ENCODE measurements at regions not wholly inside any gene's neighbourhood (a gene's known extent, or its start where the extent isn't known, plus 50 kb on each side); places are given as distances from the start of the nearest gene placed in this dataset.
"Not testable (repeated sequence)": the region's sequence is repeated elsewhere in the genome, so short reads cannot be mapped to it uniquely, and the experiment has no call there.

DNA sequence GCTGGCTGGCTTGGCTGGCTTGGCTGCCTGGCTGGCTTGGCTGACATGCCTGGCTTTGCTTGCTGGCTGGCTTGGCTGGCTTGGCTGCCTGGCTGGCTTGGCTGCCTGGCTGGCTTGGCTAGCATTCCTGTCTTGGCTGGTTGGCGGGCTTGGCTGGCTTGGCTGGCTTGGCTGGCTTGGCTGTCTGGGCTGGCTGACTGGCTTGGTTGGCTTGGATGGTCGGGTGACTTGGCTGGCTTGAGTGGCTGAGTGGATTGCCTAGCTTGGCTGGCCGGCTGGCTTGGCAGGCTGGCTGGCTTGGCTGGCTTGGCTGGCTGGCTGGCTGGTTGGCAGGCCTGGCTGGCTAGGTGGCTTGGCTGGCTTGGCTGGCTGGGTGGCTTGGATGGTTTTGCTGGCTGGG is 2832.3 kb downstream of the RPIA start:
- H3K9ac ChIP-seq (ENCODE audit: extremely low read depth, insufficient read length, low read length), result not testable (repeated sequence)

DNA sequence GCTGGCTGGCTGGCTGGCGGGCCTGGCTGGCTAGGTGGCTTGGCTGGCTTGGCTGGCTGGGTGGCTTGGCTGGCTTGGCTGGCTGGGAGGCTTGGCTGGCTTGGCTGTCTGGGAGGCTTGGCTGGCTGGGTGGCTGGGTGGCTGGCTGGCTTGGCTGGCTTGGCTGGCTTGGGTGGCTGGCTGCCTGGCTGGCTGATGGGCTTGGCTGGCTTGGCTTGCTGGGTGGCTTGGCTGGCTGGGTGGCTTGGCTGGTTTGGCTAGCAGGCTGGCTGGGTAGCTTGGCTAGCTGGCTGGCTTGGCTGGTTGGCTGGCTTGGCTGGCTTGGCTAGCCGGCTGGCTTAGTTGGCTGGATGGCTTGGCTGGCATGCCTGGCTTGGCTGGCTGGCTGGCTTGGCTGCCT is 2834.1 kb downstream of the RPIA start:
- no CpG with 5 or more reads among the region's 2 CpGs for WGBS (ENCODE audit: extremely low coverage, insufficient read length, low lambda C conversion rate)

More for the DNA sequence above, 2832.3 kb downstream of the RPIA start:
- not testable (repeated sequence) for H4K20me1 ChIP-seq (ENCODE audit: control insufficient read depth, insufficient read depth, insufficient read length); H2BK15ac ChIP-seq (ENCODE audit: low read depth, low read length); H4K5ac ChIP-seq (ENCODE audit: insufficient read length, low read depth, low read length); H3K27me3 Mint-ChIP-seq (ENCODE audit: low read depth); H3K27ac Mint-ChIP-seq; H3T11ph ChIP-seq (ENCODE audit: low read length); H2AFZ ChIP-seq (ENCODE audit: low read length); H3K4me3 Mint-ChIP-seq; H3K14ac ChIP-seq (ENCODE audit: insufficient read depth, low read length); H2BK5ac ChIP-seq (ENCODE audit: insufficient read length, low read length); H3K36me3 Mint-ChIP-seq (ENCODE audit: insufficient read depth in 1 of 3, low read depth in 3 of 3); H3K9me3 ChIP-seq (ENCODE audit: control insufficient read depth, low read depth, low read length); H2BK12ac ChIP-seq (ENCODE audit: insufficient read length, low read depth, low read length); H3K79me1 ChIP-seq (ENCODE audit: insufficient read depth, low read depth, low read length, poor library complexity, severe bottlenecking); H3K18ac ChIP-seq (ENCODE audit: insufficient read length, low read depth, low read length); H3K79me2 ChIP-seq (ENCODE audit: insufficient read depth, low read length); H3K27me3 ChIP-seq (ENCODE audit: insufficient read depth, low read length); H2BK120ac ChIP-seq (ENCODE audit: low read depth, low read length, poor library complexity, severe bottlenecking); H3K4ac ChIP-seq (ENCODE audit: low read depth, low read length); H3K27ac ChIP-seq (ENCODE audit: insufficient read length, low read depth, low read length); H3K23ac ChIP-seq (ENCODE audit: insufficient read length, low read depth, low read length); DNase-seq; H4K91ac ChIP-seq (ENCODE audit: insufficient read length, low read depth, low read length); H3K23me2 ChIP-seq (ENCODE audit: insufficient read length, low read depth, low read length, poor library complexity, severe bottlenecking); H3K56ac ChIP-seq (ENCODE audit: insufficient read length, low read depth, low read length); H4K8ac ChIP-seq (replicated peaks; ENCODE audit: insufficient read length, low read depth, low read length); H3K4me1 ChIP-seq (ENCODE audit: insufficient read depth, low read length); H3K4me2 ChIP-seq (ENCODE audit: insufficient read depth, insufficient read length, low read length); H2BK20ac ChIP-seq (ENCODE audit: low read depth, low read length, poor library complexity, severe bottlenecking); H3K4me1 Mint-ChIP-seq; H2AK5ac ChIP-seq (ENCODE audit: insufficient read length, low read length)
- H3K9me3 Mint-ChIP-seq, result peaks cover 6 to 17% of the 10 kb centered on the region in 2 experiments; a peak in 3 of 5 replicates
- no CpG with 5 or more reads among the region's 3 CpGs for WGBS (ENCODE audit: extremely low coverage, insufficient read length, low lambda C conversion rate)

More for the DNA sequence above, 2834.1 kb downstream of the RPIA start:
- H2BK15ac ChIP-seq (ENCODE audit: low read depth, low read length); H2AFZ ChIP-seq (ENCODE audit: low read length); H3K56ac ChIP-seq (ENCODE audit: insufficient read length, low read depth, low read length); H3K4me2 ChIP-seq (ENCODE audit: insufficient read depth, insufficient read length, low read length); H2BK12ac ChIP-seq (ENCODE audit: insufficient read length, low read depth, low read length); DNase-seq; H3K27me3 Mint-ChIP-seq (ENCODE audit: low read depth); H3K18ac ChIP-seq (ENCODE audit: insufficient read length, low read depth, low read length); H3K79me1 ChIP-seq (ENCODE audit: insufficient read depth, low read depth, low read length, poor library complexity, severe bottlenecking); H3K4me1 ChIP-seq (ENCODE audit: insufficient read depth, low read length); H2BK120ac ChIP-seq (ENCODE audit: low read depth, low read length, poor library complexity, severe bottlenecking); H2AK5ac ChIP-seq (ENCODE audit: insufficient read length, low read length); H4K8ac ChIP-seq (replicated peaks; ENCODE audit: insufficient read length, low read depth, low read length); H3K27me3 ChIP-seq (ENCODE audit: insufficient read depth, low read length); H3K9me3 ChIP-seq (ENCODE audit: control insufficient read depth, low read depth, low read length); H3K23ac ChIP-seq (ENCODE audit: insufficient read length, low read depth, low read length); H3T11ph ChIP-seq (ENCODE audit: low read length); H3K27ac Mint-ChIP-seq; H4K20me1 ChIP-seq (ENCODE audit: control insufficient read depth, insufficient read depth, insufficient read length); H3K14ac ChIP-seq (ENCODE audit: insufficient read depth, low read length); H4K5ac ChIP-seq (ENCODE audit: insufficient read length, low read depth, low read length); H3K79me2 ChIP-seq (ENCODE audit: insufficient read depth, low read length); H3K36me3 Mint-ChIP-seq (ENCODE audit: insufficient read depth in 1 of 3, low read depth in 3 of 3); H3K4ac ChIP-seq (ENCODE audit: low read depth, low read length); H3K9ac ChIP-seq (ENCODE audit: extremely low read depth, insufficient read length, low read length); H4K91ac ChIP-seq (ENCODE audit: insufficient read length, low read depth, low read length); H3K4me3 Mint-ChIP-seq; H3K23me2 ChIP-seq (ENCODE audit: insufficient read length, low read depth, low read length, poor library complexity, severe bottlenecking); H2BK20ac ChIP-seq (ENCODE audit: low read depth, low read length, poor library complexity, severe bottlenecking); H2BK5ac ChIP-seq (ENCODE audit: insufficient read length, low read length); H3K4me1 Mint-ChIP-seq; H3K27ac ChIP-seq (ENCODE audit: insufficient read length, low read depth, low read length): not testable (repeated sequence)
- peaks cover 6 to 17% of the 10 kb centered on the region in 2 experiments; a peak in 3 of 5 replicates for H3K9me3 Mint-ChIP-seq
